ENCODE measurements at regions not wholly inside any gene's neighbourhood (a gene's known extent, or its start where the extent isn't known, plus 50 kb on each side); places are given as distances from the start of the nearest gene placed in this dataset.

- TF ChIP-seq TCF12 (IDR thresholded peaks at IDR 0.05; ENCODE audit: low read depth), result no peak
Measured at GRCh38 chr6:84877515-84878210, 113.3 kb upstream of the TBX18 start.

DNA sequence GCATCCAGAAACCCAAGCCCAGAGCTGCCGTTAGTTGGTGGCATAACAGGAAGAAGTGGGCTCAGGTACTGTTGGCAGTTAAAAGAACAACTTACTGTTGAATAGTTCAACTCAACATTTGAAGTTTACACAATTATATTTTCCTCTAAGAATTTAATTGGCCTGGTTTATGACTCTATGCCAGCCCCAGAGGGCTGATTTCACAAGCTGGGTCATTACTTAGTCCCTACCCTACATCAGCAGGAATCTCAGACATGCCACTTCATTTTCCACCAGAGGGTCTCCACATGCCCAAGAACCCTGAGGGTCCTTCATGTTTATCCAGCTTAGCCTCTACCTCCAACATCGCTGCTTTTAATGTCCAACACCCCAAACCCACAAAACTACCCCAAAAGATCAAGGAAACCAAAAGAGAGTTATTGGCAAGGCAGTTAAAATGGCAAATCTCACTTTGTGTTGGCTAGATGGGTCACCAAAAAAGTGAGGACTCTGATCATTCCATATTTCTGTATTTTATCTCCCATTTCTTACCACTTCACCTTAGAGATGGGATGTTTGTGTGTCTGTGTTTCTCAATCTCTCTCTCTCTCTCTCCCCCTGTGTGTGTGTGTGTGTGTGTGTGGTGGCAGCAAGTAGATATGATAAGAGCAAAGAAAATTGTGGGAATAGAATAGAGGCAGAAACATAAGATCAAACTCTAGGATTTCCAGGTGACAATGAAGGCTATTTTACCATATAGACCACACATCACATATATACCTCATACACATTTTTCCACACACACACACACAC is 112.5 kb upstream of the TBX18 start:
- TF ChIP-seq FOXM1 (IDR thresholded peaks at IDR 0.05; ENCODE audit: borderline replicate concordance, low read depth), result no peak
- no peak for TF ChIP-seq TCF12 (IDR thresholded peaks at IDR 0.05; ENCODE audit: low read depth)
- no peak for TF ChIP-seq ZBTB7A (IDR thresholded peaks at IDR 0.05; ENCODE audit: low read depth)
- TF ChIP-seq NFIC (IDR thresholded peaks at IDR 0.05), result no peak
- no peak for TF ChIP-seq RAD21 (IDR thresholded peaks at IDR 0.05; ENCODE audit: low read depth)
- no peak for TF ChIP-seq MAX (IDR thresholded peaks at IDR 0.05)
- no peak for TF ChIP-seq USF1 (IDR thresholded peaks at IDR 0.05)
- TF ChIP-seq CREB1 (IDR thresholded peaks at IDR 0.05; ENCODE audit: low read depth), result no peak
- TF ChIP-seq TAF1 (IDR thresholded peaks at IDR 0.05; ENCODE audit: low read depth), result no peak
- TF ChIP-seq, protein P1, sequence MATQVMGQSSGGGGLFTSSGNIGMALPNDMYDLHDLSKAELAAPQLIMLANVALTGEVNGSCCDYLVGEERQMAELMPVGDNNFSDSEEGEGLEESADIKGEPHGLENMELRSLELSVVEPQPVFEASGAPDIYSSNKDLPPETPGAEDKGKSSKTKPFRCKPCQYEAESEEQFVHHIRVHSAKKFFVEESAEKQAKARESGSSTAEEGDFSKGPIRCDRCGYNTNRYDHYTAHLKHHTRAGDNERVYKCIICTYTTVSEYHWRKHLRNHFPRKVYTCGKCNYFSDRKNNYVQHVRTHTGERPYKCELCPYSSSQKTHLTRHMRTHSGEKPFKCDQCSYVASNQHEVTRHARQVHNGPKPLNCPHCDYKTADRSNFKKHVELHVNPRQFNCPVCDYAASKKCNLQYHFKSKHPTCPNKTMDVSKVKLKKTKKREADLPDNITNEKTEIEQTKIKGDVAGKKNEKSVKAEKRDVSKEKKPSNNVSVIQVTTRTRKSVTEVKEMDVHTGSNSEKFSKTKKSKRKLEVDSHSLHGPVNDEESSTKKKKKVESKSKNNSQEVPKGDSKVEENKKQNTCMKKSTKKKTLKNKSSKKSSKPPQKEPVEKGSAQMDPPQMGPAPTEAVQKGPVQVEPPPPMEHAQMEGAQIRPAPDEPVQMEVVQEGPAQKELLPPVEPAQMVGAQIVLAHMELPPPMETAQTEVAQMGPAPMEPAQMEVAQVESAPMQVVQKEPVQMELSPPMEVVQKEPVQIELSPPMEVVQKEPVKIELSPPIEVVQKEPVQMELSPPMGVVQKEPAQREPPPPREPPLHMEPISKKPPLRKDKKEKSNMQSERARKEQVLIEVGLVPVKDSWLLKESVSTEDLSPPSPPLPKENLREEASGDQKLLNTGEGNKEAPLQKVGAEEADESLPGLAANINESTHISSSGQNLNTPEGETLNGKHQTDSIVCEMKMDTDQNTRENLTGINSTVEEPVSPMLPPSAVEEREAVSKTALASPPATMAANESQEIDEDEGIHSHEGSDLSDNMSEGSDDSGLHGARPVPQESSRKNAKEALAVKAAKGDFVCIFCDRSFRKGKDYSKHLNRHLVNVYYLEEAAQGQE (IDR thresholded peaks at IDR 0.05; ENCODE audit: low read depth), result no peak
- no peak for TF ChIP-seq EGR1 (IDR thresholded peaks at IDR 0.05)
- TF ChIP-seq YY1 (IDR thresholded peaks at IDR 0.05; ENCODE audit: low read depth), result no peak
- no peak for TF ChIP-seq EP300 (IDR thresholded peaks at IDR 0.05; ENCODE audit: borderline replicate concordance)
- TF ChIP-seq TEAD4 (IDR thresholded peaks at IDR 0.05), result no peak
- TF ChIP-seq CEBPB (IDR thresholded peaks at IDR 0.05), result no peak

- TF ChIP-seq CREB1 (IDR thresholded peaks at IDR 0.05; ENCODE audit: low read depth) (no peak), USF1 (IDR thresholded peaks at IDR 0.05) (no peak), TEAD4 (IDR thresholded peaks at IDR 0.05) (no peak)
Measured at GRCh38 chr6:84872996-84873723, 108.8 kb upstream of the TBX18 start.

- TF ChIP-seq TEAD4 (IDR thresholded peaks at IDR 0.05) (no peak), MAX (IDR thresholded peaks at IDR 0.05) (no peak), NFIC (IDR thresholded peaks at IDR 0.05) (no peak), ZBTB7A (IDR thresholded peaks at IDR 0.05; ENCODE audit: low read depth) (no peak), EP300 (IDR thresholded peaks at IDR 0.05; ENCODE audit: borderline replicate concordance) (no peak), CEBPB (IDR thresholded peaks at IDR 0.05) (no peak), USF1 (IDR thresholded peaks at IDR 0.05) (no peak), YY1 (IDR thresholded peaks at IDR 0.05; ENCODE audit: low read depth) (no peak), RAD21 (IDR thresholded peaks at IDR 0.05; ENCODE audit: low read depth) (no peak), CREB1 (IDR thresholded peaks at IDR 0.05; ENCODE audit: low read depth) (no peak), FOXM1 (IDR thresholded peaks at IDR 0.05; ENCODE audit: borderline replicate concordance, low read depth) (no peak), TCF12 (IDR thresholded peaks at IDR 0.05; ENCODE audit: low read depth) (no peak), EGR1 (IDR thresholded peaks at IDR 0.05) (no peak), TAF1 (IDR thresholded peaks at IDR 0.05; ENCODE audit: low read depth) (no peak)
- TF ChIP-seq, protein P1 (IDR thresholded peaks at IDR 0.05; ENCODE audit: low read depth), result no peak
Measured at GRCh38 chr6:84871925-84872324, 107.5 kb upstream of the TBX18 start.

DNA sequence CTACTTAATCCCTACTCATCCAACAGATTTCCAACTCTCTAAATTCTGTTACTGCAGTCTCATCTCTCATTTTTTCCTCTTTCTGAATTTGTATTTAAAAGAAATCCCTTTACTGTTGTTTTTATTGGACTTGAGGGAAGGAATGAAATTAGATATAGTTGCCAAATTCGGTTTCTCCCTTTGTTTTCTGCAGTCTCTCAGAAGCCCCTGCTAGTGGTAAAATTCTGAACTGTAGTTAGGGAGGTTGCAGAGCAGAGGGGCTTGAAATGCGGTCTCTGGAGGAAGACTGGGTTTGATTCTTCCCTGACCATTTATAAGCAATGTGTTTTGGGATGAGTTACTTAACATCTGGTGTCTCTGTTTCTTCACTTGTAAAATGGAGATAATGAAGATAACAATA is 106.3 kb upstream of the TBX18 start:
- TF ChIP-seq USF1 (IDR thresholded peaks at IDR 0.05) (no peak), TCF12 (IDR thresholded peaks at IDR 0.05; ENCODE audit: low read depth) (no peak), CREB1 (IDR thresholded peaks at IDR 0.05; ENCODE audit: low read depth) (no peak), ZBTB7A (IDR thresholded peaks at IDR 0.05; ENCODE audit: low read depth) (no peak), NFIC (IDR thresholded peaks at IDR 0.05) (no peak), RAD21 (IDR thresholded peaks at IDR 0.05; ENCODE audit: low read depth) (no peak), EP300 (IDR thresholded peaks at IDR 0.05; ENCODE audit: borderline replicate concordance) (no peak), TEAD4 (IDR thresholded peaks at IDR 0.05) (no peak), YY1 (IDR thresholded peaks at IDR 0.05; ENCODE audit: low read depth) (no peak), TAF1 (IDR thresholded peaks at IDR 0.05; ENCODE audit: low read depth) (no peak), MAX (IDR thresholded peaks at IDR 0.05) (no peak), FOXM1 (IDR thresholded peaks at IDR 0.05; ENCODE audit: borderline replicate concordance, low read depth) (no peak), EGR1 (IDR thresholded peaks at IDR 0.05) (no peak)

Data from Ishikawa (cell line).